Colonic mucosa (tissue), 4 donors: ENCODE measurements at regions not wholly inside any gene's neighbourhood (a gene's known extent, or its start where the extent isn't known, plus 50 kb on each side); places are given as distances from the start of the nearest gene placed in this dataset.

Experiments used
- DNase-seq: peaks from one replicate; pipeline ENCODE4 v3.0.0-alpha.2; 2020
- H3K27ac ChIP-seq: fragments of 200-600 bp; one replicate; pipeline ENCODE4 v1.8.0; 2021
- H3K27me3 ChIP-seq: fragments of 200-600 bp; one replicate; pipeline ENCODE4 v1.8.0; 2021
- H3K36me3 ChIP-seq: fragments of 200-600 bp; one replicate; pipeline ENCODE4 v1.8.0; 2021
- H3K4me1 ChIP-seq: fragments of 200-600 bp; one replicate; pipeline ENCODE4 v1.8.0; 2021; ENCODE audit warnings: mild to moderate bottlenecking
- H3K4me3 ChIP-seq: fragments of 200-600 bp; one replicate; pipeline ENCODE4 v1.8.0; 2021
- H3K9ac ChIP-seq, 2 donors: one replicate each; pipeline ENCODE4 v1.7.0; 2013; ENCODE audit warnings: control low read depth in 2 of 2, low read depth in 2 of 2, low read length in 2 of 2
- H3K9me3 ChIP-seq: fragments of 200-600 bp; one replicate; pipeline ENCODE4 v1.8.0; 2021
- CTCF ChIP-seq: fragments of 200-600 bp; IDR thresholded peaks from one replicate; pipeline ENCODE4 v1.8.0; 2022; ENCODE audit warnings: antibody characterized with exemption, mild to moderate bottlenecking
- intact Hi-C: fragments of 100-400 bp; cut with DNase I; formaldehyde crosslinking; loops from one replicate; pipeline ENCODE4 v1.14.1; 2022
- donor health status: healthy.
- donor health status: DM: no; HTN: no; CAD: no.
- donor health status: DM: no; HTN: no; CAD: no.

- no peaks in the 10 kb centered on the region for H3K4me1 ChIP-seq
These were observed 247.7 kb upstream of the CNTNAP2 start for GRCh38 chr7:145868935-145869334.

GRCh38 chr7:145862212-145862611 lies 254.4 kb upstream of the CNTNAP2 start:
- intact Hi-C loops = no loop called here
- no peak overlapping the region for H3K4me3 ChIP-seq
- H3K27me3 ChIP-seq = no peaks in the 10 kb centered on the region
- H3K36me3 ChIP-seq = no peaks in the 10 kb centered on the region
- DNase-seq = no peak
- H3K4me1 ChIP-seq = no peaks in the 10 kb centered on the region
- H3K9me3 ChIP-seq = no peaks in the 10 kb centered on the region
- no peak overlapping the region for H3K27ac ChIP-seq
- no peak for TF ChIP-seq CTCF
- H3K9ac ChIP-seq = no peak overlapping the region

More at GRCh38 chr7:145868935-145869334, 247.7 kb upstream of the CNTNAP2 start:
- Histone ChIP-seq H3K9ac (no peak overlapping the region), H3K27ac (no peak overlapping the region), H3K9me3 (no peaks in the 10 kb centered on the region), H3K36me3 (no peaks in the 10 kb centered on the region), H3K4me3 (no peak overlapping the region), H3K27me3 (no peaks in the 10 kb centered on the region)
- no peak for DNase-seq
- no peak for TF ChIP-seq CTCF
- intact Hi-C loops = no loop called here

GRCh38 chr7:145860809-145861208 lies 255.8 kb upstream of the CNTNAP2 start:
- TF ChIP-seq CTCF = no peak
- no peak overlapping the region for H3K27ac ChIP-seq
- no peak overlapping the region for H3K9ac ChIP-seq
- no peak overlapping the region for H3K4me3 ChIP-seq
- H3K9me3 ChIP-seq = no peaks in the 10 kb centered on the region
- no peaks in the 10 kb centered on the region for H3K27me3 ChIP-seq
- DNase-seq = no peak
- intact Hi-C loops = no loop called here
- H3K36me3 ChIP-seq = no peaks in the 10 kb centered on the region
- H3K4me1 ChIP-seq = no peaks in the 10 kb centered on the region

- Histone ChIP-seq H3K27ac (no peak overlapping the region), H3K4me3 (no peak overlapping the region), H3K4me1 (no peaks in the 10 kb centered on the region), H3K27me3 (no peaks in the 10 kb centered on the region), H3K9ac (no peak overlapping the region), H3K9me3 (no peaks in the 10 kb centered on the region), H3K36me3 (no peaks in the 10 kb centered on the region)
- intact Hi-C loops = no loop called here
- TF ChIP-seq CTCF = no peak
- DNase-seq = no peak
These were observed 266.0 kb upstream of the CNTNAP2 start for GRCh38 chr7:145850636-145851035.

GRCh38 chr7:145848691-145849090 lies 267.9 kb upstream of the CNTNAP2 start:
- Histone ChIP-seq H3K4me1 (no peaks in the 10 kb centered on the region), H3K27me3 (no peaks in the 10 kb centered on the region), H3K36me3 (no peaks in the 10 kb centered on the region), H3K9ac (no peak overlapping the region), H3K27ac (no peak overlapping the region), H3K4me3 (no peak overlapping the region), H3K9me3 (no peaks in the 10 kb centered on the region)
- no peak for DNase-seq
- no peak for TF ChIP-seq CTCF
- intact Hi-C loops = no loop called here

- DNase-seq = no peak
- no peaks in the 10 kb centered on the region for H3K4me1 ChIP-seq
- no peak overlapping the region for H3K27ac ChIP-seq
- no peaks in the 10 kb centered on the region for H3K9me3 ChIP-seq
- H3K27me3 ChIP-seq = no peaks in the 10 kb centered on the region
- H3K4me3 ChIP-seq = no peak overlapping the region
- no peak for TF ChIP-seq CTCF
- intact Hi-C loops = no loop called here
- no peaks in the 10 kb centered on the region for H3K36me3 ChIP-seq
- no peak overlapping the region for H3K9ac ChIP-seq
These were observed 271.3 kb upstream of the CNTNAP2 start for GRCh38 chr7:145845345-145845744.
